GM19397 (cell line): ENCODE measurements at regions not wholly inside any gene's neighbourhood (a gene's known extent, or its start where the extent isn't known, plus 50 kb on each side); places are given as distances from the start of the nearest gene placed in this dataset.
"Not testable (repeated sequence)": the region's sequence is repeated elsewhere in the genome, so short reads cannot be mapped to it uniquely, and the experiment has no call there.

ENCODE experiments used
- ATAC-seq: cut with Tn5 transposase; IDR thresholded peaks from one replicate; pipeline ENCODE4 v1.9.1; 2021; ENCODE audit warnings: mild to moderate bottlenecking, moderate library complexity; ENCODE audit not compliant: unreplicated experiment

- not testable (repeated sequence) for ATAC-seq
Measured at GRCh38 chr16:29237495-29237894, 169.0 kb downstream of the NPIPB11 start.

DNA sequence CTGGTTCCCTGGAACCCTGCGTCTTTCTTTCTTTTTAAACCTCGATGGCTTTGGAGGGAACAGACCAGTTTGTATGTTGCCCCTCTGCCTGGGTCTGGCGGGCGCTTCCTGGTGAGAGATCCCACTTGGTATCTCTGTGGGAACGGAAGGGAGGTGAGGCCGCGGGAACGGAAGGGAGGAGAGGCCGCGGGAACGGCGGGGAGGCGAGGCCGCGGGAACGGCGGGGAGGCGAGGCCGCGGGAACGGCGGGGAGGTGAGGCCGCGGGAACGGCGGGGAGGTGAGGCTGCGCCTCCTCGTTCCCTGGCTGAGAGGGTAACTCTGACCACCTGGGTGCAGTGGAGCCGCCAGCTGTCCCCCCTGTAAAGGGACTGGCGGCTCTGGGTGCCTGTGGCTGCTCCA is 169.5 kb downstream of the NPIPB11 start:
- ATAC-seq, result not testable (repeated sequence)

- ATAC-seq, result not testable (repeated sequence)
Measured at GRCh38 chr16:29235836-29236370, 170.6 kb downstream of the NPIPB11 start.

DNA sequence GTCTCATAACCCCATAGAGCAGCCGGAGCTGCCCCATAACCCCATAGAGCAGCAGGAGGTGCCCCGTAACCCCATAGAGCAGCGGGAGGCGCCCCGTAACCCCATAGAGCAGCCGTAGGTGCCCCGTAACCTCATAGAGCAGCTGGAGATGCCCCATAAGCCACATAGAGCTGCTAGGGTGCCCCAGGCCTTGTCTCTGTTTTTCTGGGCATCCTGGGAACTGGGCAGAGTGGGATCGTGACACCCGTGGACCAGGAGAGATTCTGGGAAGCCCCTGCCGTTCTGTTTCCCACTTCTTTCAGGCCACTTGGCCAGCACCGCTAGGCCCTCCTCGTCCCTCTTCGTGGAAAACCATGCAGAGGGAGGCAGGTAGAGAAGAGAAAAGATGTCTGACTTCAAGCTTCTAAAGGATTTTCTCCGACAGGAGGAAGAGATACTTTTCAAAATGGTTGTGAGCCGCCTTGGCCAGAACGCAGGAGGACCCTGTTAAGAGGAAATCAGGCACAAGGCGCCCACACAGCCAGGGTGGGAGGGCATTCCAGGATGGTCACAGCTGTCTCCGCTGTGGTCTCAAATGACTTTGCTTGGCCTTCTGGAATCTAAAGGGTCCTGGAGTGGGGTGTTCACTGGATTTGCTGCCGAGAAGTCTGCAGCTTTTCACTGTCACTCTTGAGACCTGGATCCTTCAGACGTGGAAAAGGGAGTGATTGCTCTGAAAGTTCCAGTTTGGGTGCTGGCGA is 171.8 kb downstream of the NPIPB11 start:
- not testable (repeated sequence) for ATAC-seq

DNA sequence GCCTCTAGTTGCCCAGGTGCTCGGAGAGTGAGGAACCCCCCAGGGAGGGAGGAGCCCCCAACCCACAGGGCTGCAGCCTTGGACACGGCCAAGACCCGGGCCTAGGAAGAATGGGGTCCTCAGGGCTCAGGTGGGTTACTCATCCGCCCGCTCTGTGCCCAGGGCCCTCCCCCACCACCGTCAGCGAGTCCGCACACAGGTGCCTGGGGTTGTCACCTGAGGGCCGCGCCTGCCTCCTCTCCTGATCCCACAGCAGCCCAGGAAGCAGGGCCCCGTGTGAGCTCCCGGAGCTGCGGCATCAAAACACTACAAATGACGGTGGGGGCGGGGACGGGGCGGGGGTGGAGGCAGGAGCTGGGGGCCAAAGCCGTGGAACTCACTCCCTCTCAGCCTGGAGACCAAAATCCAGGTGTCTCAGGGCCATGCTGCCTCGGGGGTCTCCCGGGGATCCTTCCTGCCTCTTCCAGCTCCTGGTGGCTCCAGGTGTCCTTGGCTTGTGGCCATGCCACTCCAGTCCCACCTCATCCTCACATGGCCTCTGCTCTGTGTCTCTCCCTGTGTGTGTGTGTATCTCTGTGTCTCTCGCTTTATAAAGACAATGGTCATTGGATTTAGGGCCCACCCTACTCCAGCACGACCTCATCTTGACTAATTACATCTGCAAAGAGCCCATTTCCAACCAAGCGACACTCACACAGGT is 172.7 kb downstream of the NPIPB11 start:
- ATAC-seq, result not testable (repeated sequence)

GRCh38 chr16:29232811-29233704 is 173.5 kb downstream of the NPIPB11 start:
- ATAC-seq, result no peak

DNA sequence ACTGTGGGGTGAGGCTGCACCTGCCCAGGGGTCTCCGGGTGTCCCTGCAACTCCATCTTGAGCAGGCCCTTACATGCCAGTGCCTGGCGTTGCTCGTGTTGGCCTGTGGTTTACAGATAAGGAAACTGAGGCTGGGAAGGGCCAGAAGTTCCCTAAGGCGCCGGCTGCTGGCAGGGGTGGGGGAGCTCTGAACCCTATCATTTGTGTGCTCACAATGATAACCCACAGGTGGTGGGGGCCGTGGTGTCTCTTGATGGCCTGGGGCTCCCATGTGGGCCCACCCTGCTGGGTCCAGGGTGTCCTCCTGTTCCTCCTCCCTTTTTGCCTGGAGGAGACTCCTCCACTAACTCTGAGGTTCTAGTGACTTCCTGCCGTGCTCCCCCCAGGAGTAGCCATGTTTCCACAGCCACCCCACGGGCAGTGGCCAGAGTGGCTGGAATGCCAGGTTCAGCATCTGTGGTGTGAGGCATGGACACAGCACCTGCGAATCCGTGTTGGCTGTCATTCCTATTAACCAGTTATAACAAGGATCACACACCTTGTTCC is 174.3 kb downstream of the NPIPB11 start:
- not testable (repeated sequence) for ATAC-seq

DNA sequence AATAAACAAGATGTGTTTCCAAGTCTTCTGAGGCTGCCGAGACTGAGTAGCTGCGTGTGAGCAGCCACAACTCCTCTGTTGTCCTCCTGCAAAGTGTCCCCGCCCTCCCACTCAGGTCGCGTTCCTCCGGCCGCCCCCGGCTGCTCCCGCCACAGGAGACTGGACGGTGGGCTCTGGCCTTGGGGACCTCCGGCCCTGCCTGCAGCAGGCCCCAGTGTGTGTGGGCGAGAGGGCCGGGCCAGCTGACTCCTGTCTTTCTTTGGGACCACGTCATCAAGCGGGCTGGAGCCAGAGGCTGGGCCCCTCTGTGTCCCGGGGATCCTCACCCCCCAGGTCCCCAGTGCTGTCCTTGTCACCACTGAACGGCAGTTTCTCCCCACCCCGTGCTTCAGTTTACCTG is 175.3 kb downstream of the NPIPB11 start:
- no peak for ATAC-seq

DNA sequence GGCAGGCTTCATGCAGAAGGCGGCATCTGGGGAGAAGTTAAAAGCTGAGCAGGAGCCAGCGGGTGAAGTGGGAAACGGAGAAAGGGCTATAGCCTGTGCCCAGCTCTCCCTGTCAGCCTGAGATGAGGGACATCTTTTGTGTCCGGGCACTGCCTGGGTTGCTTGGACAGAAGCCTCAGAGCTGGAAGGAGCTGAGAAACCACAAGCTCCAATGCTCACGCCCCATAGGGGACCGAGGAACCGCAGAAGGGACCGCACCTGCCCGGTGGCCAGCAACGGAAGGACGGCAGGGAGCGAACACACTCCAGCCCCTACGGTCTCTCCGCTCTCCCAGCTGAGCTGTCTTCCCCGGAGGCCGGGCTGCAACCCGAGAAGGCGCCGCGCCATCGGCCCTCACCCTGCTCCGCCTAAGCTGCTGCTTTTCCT is 175.8 kb downstream of the NPIPB11 start:
- no peak for ATAC-seq

- not testable (repeated sequence) for ATAC-seq
Measured at GRCh38 chr16:29230006-29230668, 176.4 kb downstream of the NPIPB11 start.

GRCh38 chr16:29229616-29230005 is 176.9 kb downstream of the NPIPB11 start:
- ATAC-seq, result not testable (repeated sequence)

GRCh38 chr16:29228664-29229611 is 177.6 kb downstream of the NPIPB11 start:
- not testable (repeated sequence) for ATAC-seq

GRCh38 chr16:29227751-29228663 is 178.5 kb downstream of the NPIPB11 start:
- not testable (repeated sequence) for ATAC-seq

- no peak for ATAC-seq
Measured at GRCh38 chr16:29226782-29227181, 179.7 kb downstream of the NPIPB11 start.

- ATAC-seq, result not testable (repeated sequence)
Measured at GRCh38 chr16:29224675-29225074, 181.8 kb downstream of the NPIPB11 start.

- not testable (repeated sequence) for ATAC-seq
Measured at GRCh38 chr16:29222615-29223014, 183.9 kb downstream of the NPIPB11 start.

DNA sequence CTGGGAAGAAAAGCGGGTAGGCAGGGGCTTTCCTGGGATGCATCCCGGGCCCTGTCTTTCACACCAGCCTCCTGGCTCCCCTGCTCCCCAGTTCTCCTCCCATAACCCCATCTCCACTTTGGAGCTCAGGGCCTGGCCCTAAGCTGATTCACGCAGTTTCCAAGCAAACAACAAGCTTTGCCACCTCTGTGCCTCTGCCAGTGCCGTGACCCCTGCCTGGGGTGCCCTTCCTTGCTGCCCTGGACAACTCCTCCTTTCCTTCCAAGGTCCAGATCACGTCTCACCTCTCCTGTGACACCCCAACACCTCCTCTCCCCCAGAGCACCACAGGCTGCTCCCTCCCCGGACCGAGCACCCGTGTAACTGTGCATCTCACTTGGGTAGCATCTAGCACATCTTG is 184.5 kb downstream of the NPIPB11 start:
- ATAC-seq, result not testable (repeated sequence)
